ENCODE measurements at regions not wholly inside any gene's neighbourhood (a gene's known extent, or its start where the extent isn't known, plus 50 kb on each side); places are given as distances from the start of the nearest gene placed in this dataset.

- DNase-seq = no peak
These were observed 141.1 kb upstream of the MGMT start for GRCh38 chr10:129325893-129326292.

GRCh38 chr10:129328546-129328945, 138.5 kb upstream of the MGMT start:
- no peak for DNase-seq

DNA sequence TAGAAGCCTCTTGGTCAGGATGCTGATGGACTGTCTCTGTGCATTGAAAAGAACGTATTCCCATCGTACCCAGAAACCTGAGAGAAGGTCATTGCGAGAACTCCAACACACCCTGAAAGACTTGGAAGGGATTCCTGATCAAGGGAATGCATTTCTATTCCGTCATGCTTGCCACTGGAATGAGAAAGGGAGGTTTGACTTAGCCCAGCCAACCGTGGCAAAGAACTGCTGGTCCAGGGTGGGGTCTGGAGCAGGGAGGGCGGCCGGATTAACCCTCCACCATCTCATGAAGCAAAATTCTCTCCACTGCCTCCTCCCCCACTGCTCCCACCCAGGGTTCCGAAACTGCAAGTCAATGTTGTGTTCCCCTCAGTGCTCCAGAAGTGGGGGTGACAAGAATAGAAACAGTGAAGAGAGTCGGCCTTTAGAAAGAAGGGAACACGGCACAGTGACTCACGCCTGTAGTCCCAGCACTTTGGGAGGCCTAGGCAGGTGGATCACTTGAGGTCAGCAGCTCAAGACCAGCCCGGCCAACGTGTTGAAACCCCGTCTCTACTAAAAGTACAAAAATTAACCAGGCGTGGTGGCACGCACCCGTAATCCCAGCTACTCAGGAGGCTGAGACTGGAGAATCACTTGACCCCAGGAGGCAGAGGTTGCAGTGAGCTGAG, 137.5 kb upstream of the MGMT start:
- DNase-seq = no peak

DNA sequence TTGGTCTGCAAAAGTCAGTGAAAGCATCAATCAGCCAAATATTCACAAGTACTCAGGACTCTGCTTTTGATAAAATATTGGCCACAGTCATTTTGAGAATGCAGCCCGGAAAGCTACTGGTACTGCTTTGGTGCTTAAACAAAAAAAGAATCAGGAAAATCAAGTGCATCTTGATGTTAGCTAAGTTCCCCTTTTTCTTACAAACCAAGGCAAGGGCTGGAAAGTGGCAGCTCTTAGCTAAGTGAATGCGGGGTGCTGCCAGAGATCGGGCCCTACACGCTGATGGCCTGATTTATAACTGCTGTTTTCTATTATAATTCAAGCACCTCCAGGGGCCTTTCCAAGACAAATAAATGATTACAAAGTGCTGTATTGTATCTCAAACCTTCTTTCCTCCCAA, 136.8 kb upstream of the MGMT start:
- DNase-seq = no peak

GRCh38 chr10:129331207-129331838, 135.7 kb upstream of the MGMT start:
- DNase-seq = no peak

- DNase-seq = no peak
These were observed 135.2 kb upstream of the MGMT start for GRCh38 chr10:129331839-129332220.

DNA sequence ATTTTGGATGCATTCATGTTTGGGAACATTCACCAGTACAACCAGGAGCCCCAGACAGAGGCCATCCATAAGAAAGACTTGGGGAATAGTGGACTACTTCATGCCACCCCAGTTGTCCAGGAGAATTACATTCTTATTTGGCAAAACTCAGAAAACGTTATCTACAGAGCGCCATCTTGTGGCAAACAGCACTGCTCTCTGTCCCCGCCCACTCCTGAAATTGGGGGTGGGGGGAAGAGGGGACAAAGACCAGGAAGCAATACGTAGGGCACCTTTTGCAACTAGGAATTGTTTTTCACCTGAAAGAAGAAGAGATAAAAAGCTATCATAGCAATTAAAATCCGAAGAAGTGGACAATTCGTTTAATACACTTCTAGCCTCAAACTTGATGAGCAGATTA, 134.6 kb upstream of the MGMT start:
- DNase-seq = no peak

DNA sequence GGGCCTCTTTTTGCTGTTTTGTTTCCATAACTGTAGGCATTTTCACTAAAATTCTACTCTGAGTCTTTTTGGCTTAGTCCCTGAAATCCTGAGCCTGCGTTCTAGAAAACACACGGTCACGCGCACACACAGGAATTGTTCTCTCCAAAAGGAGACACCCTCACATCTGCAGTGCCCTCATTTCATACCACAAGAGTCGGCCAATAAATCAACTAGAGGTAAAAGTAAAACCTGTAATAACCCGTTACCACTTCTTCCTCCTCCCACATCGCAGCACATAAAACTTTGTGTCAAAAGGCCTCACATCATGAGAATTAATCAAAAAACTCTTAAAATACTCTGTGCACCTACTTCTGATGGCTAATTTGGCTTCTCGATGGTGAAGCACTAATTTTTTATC, 133.3 kb upstream of the MGMT start:
- no peak for DNase-seq

DNA sequence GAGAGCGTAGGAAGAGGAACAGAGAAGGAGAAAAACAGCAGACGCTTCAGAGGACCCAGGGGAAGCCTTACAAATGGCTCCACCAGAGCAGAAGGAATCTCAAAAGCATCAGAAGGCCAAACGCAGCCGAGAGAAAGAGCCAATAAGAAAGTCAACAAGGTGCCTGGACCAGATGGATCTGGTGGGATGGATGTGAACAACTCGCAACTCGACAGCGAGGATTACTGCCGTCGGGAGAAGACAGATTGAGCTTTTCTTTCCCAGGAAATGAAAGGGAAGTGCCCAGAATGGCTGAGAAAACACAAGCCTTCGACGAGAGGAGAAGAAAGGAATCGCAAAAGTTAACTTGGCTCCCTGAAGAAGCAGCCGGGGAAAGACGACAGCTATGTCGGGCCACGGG, 132.8 kb upstream of the MGMT start:
- DNase-seq = no peak

- no peak for DNase-seq
These were observed 131.6 kb upstream of the MGMT start for GRCh38 chr10:129335396-129335795.

DNA sequence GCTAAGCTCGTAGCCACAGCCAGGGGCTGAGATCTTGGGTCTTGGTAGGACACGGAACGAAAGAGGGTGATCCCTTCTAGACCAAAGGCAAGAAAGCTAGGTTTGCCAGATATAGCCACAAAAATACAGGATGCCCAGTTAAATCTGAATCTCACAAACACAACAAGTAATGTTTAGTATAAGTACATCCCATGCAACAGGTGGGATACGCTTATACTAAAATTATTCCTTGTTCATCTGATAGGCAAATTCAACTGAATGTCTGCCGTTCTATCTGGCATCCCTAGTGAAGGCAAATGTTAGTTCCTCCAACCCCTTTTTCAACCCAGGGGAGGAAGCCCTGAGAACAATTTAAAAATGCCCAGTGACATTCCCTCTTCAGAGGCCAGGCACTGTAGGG, 131.1 kb upstream of the MGMT start:
- DNase-seq = no peak

- DNase-seq = no peak
These were observed 127.8 kb upstream of the MGMT start for GRCh38 chr10:129339191-129339590.

DNA sequence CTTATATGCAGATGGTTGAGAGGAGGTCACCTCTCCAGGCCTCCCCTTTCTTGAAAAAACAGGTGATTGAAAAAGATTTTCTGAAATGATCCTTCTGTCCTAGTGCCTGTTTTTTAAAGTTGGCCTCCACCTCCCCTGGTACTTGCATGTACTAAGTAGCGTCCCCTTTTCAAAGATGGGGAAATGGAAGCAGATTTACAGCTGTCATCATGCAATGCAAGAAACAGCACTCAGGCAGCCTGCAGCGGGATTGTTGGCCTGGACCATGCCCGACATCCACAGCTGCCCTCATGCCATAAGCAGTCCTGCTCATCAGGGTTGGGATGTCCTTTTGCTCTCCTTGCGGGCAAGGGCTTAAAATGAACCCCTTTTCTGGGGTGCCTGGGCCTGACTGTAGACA, 127.2 kb upstream of the MGMT start:
- DNase-seq = no peak

GRCh38 chr10:129341087-129341486, 126.0 kb upstream of the MGMT start:
- DNase-seq = no peak

DNA sequence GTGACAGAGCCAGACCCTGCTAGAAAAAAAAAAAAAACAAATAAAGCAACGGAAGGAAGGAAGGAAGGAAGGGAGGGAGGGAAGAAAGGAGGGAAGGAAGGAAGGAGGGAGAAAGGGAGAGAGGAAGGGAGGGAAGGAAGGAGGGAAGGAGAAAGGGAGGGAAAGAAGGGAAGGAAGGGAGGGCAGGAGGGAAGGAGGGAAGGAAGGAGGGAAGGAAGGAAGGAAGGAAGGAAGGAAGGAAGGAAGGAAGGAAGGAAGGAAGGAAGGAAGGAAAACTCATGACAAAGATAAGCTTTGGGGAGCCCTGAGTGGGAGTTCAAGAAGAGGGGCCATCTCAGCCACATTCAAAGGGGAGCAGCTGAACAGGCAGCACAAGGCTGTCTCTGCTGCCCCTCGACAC, 124.7 kb upstream of the MGMT start:
- no peak for DNase-seq

GRCh38 chr10:129343141-129343540, 123.9 kb upstream of the MGMT start:
- no peak for DNase-seq

DNA sequence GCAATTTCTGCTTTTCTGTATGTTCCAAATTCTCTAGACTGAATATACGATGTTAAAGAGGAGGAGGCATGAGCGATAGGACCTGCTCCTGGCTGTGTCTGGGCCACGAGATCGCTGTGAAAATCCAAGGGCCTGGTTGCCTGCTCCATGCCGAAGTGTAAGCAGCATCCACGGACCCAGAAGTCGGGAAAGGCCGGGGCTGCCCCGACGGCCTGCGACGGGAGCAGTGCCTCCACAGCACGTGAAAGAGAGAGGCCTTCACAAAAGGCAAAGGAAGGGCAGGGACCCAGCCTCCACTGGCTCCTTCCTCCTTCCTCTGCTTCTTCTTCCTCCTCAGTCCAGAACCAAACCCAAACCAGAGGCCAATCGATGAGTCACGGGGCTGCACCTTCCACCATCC, 122.9 kb upstream of the MGMT start:
- DNase-seq = no peak

DNA sequence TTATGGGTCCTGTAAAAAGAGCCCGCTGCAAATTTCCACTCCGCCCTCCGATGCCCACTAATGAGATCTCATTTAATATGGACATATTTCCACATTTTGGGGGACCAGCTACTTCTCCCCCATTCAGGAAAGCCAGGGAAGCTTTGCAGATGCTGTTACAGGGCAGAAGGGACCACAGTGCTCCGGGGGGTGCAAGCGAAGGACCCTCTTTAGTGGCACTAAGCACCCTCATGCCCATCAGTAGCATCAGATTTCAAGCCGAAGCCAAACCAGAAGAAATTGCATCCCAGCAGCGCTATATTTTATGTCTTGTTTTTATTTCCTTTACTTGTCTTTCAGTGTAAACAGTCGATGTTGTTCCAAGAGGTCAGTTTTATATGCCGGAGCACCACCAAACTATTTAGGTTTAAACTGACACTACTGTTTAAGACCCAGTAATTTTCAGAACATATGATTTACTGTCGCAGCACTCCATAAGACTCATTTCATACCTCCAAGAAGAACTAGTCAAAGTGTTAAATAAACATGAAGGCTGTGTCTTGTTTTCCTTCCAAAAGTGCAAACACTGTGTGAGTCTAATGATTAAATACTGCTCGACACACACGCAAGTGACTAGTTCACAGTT, 122.2 kb upstream of the MGMT start:
- no peak for DNase-seq

DNA sequence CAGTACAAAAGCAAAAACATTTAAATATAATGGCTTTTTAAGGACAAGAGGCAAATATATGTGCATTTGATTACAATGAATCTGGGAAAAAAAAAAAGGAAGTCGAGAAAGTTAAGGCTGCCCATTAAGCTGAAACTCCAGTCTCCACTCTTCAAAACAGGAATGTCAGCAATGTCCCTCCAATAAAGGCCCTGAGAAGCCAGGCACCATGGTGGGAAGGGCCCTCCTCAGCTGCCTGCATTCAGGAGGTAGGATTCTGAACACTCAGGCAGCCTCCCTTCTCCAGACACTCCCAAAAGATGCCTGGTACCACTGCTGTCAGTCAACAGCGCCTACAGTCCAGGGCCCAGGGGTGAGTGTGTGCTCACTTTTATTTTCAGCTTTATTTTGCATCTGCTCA, 121.3 kb upstream of the MGMT start:
- DNase-seq = no peak

DNA sequence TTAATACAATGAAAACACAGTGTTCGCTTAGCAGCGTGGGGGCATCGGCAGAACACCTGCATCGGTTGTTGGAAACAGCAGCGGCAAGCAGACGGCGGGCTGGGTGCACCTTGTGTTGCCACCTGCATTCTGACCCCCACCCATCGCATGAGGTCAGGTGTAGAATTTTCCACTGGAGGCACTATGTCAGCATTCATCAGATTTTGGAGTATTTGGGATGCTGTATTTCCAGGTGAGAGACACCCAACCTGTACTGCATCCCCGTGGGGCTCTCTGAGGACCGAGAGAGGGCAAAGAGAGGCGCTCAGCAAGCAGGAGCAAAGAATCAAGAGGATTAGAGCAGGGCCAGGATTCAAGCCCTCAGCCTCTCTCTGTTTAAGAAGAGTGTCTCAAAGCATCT, 116.4 kb upstream of the MGMT start:
- DNase-seq = no peak

- no peak for DNase-seq
These were observed 113.9 kb upstream of the MGMT start for GRCh38 chr10:129353101-129353500.

DNA sequence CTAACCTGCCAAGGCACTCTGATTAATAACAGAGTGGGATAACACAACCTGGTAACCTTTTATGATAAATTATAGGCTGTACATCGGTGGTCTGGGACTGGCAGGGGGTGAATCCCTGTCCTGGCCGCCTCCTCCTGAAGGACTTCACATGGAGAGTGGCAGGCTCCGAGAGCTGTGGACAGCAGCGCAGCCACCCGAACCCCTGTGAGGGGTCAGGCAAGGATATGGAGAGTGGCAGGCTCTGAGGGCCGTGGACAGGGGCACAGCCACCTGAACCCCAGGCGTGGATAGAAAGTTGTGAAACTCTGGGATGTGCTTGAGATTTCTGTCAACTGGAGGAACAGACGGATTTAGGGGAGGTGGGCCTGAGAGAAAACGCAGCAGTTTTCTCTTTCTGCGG, 107.0 kb upstream of the MGMT start:
- DNase-seq = no peak

DNA sequence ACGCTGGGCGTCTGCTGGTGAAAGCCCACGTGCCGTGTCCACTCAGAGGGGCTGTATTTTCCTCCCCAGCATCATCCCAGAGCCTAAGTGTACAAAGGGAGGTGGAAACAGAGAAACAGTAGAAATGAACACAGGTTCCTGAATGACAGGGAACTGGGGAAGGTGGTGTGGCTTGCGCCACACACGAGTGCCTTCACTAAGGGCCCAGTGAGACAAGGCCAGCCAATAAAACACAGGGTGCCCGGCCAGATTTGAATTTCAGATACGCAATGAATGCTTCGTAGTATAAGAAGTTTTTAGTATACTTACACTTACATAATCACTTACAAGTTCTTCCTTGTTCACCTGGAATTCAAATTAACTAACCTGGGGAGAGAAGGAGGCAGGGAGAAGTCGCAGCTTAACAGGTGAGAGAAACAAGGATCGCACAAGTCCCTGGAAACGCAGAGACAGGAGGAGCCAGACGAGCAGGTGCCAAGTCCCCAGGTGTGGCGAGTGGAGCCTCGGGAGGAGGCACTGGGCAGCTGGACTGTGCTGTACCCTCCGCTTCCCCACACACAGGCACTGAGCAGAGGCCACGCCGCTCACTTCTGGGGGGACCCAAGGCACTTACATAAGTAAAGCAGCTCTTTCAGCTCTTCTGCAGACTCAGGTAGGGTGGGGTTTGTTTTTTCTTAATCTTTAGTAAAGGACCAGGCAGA, 105.2 kb upstream of the MGMT start:
- no peak for DNase-seq

GRCh38 chr10:129364949-129365348, 102.1 kb upstream of the MGMT start:
- DNase-seq = no peak
